SK-N-MC (cell line): ENCODE measurements at regions not wholly inside any gene's neighbourhood (a gene's known extent, or its start where the extent isn't known, plus 50 kb on each side); places are given as distances from the start of the nearest gene placed in this dataset.

ENCODE experiments used
- EZH2 ChIP-seq: fragments of 200-600 bp; sonication (generic); IDR thresholded peaks from one replicate; pipeline ENCODE4 v1.6.1; 2017; ENCODE audit warnings: antibody characterized with exemption
- POLR2AphosphoS5 ChIP-seq: IDR thresholded peaks from 2 replicates; pipeline ENCODE4 v1.6.1; 2012; ENCODE audit warnings: mild to moderate bottlenecking, low read depth, low read length, borderline replicate concordance

- TF ChIP-seq POLR2AphosphoS5 (no peak), EZH2 (no peak)
Measured at GRCh38 chr11:90809581-90809980, 586.7 kb upstream of the CHORDC1 start.
